Tibial artery (tissue), 4 donors: ENCODE measurements at regions not wholly inside any gene's neighbourhood (a gene's known extent, or its start where the extent isn't known, plus 50 kb on each side); places are given as distances from the start of the nearest gene placed in this dataset.

Experiments used
- DNase-seq, 2 donors: peaks; one replicate each; pipeline ENCODE4 v3.0.0-alpha.2; 2019
- H3K27ac ChIP-seq, 2 donors: fragments of 200-600 bp; sonication (generic) in 1 of 2; 1 replicate in 1 of 2; 2 replicates in 1 of 2; pipeline ENCODE4 v1.5.1; 2018 to 2019; ENCODE audit warnings: mild to moderate bottlenecking in 1 of 2
- H3K27me3 ChIP-seq, 2 donors: fragments of 200-600 bp; sonication (generic) in 1 of 2; one replicate each; pipeline versions ENCODE4 v1.5.1 to v1.6.0; 2016 to 2019
- H3K36me3 ChIP-seq, 3 donors: fragments of 200-600 bp; sonication (generic) in 2 of 3; one replicate each; pipeline ENCODE4 v1.5.1; 2016 to 2019; ENCODE audit warnings: mild to moderate bottlenecking in 2 of 3
- H3K4me1 ChIP-seq, 4 donors: fragments of 200-600 bp; sonication (generic) in 2 of 4; 1 replicate in 3 of 4; 2 replicates in 1 of 4; pipeline ENCODE4 v1.5.1; 2016 to 2019
- H3K4me3 ChIP-seq, 2 donors: fragments of 200-600 bp; sonication (generic) in 1 of 2; 1 replicate in 1 of 2; 2 replicates in 1 of 2; pipeline ENCODE4 v1.5.1; 2018 to 2019; ENCODE audit warnings: mild to moderate bottlenecking in 2 of 2
- H3K9me3 ChIP-seq, 3 donors: fragments of 200-600 bp; sonication (generic) in 1 of 3; one replicate each; pipeline ENCODE4 v1.5.1; 2016 to 2019
- CTCF ChIP-seq, 2 experiments: fragments of 200-600 bp in 1 of 2; fragments of 450-650 bp in 1 of 2; IDR thresholded peaks; one replicate each; pipeline ENCODE4 v1.5.1; 2017 to 2019; ENCODE audit warnings: antibody characterized with exemption in 2 of 2, mild to moderate bottlenecking in 1 of 2, moderate library complexity in 1 of 2
- intact Hi-C: fragments of 100-400 bp; cut with DNase I; formaldehyde crosslinking; loops from one replicate; pipeline ENCODE4 v1.15.0; 2023; ENCODE audit warnings: low total_unique reads

GRCh38 chr3:197355713-197356112 lies 57.3 kb upstream of the DLG1 start:
- Histone ChIP-seq H3K36me3 (no peaks in the 10 kb centered on the region), H3K27me3 (no peaks in the 10 kb centered on the region), H3K27ac (no peak overlapping the region), H3K4me1 (peaks cover 0 to 19% (median 2%) of the 10 kb centered on the region in 4 donors), H3K9me3 (no peaks in the 10 kb centered on the region), H3K4me3 (no peak overlapping the region)
- intact Hi-C loops: no loop called here
- no peak for DNase-seq
- TF ChIP-seq CTCF (IDR thresholded peaks at IDR 0.05): no peak

DNA sequence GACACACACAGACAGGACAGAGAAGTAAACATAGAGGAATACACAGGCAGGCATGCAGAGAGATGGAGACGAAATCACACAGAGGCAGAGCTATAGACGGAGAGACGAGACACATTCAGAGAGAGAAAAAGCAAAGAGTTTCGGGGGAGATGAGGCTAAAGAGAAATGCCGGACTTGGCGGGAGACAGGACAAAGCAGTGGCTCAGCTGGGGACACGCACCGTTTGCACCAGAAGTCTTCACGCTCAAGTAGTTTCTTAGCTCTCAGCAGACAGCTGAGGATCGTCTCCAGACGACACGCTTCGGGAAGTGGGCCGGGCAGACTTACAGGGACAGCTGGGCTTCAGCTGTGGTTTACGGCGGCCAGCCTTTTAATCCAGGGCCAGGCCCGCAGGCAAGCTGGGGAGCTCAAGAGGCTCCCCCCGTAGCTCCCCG lies 56.2 kb upstream of the DLG1 start:
- no peak for DNase-seq
- H3K27me3 ChIP-seq: no peaks in the 10 kb centered on the region
- H3K36me3 ChIP-seq: no peaks in the 10 kb centered on the region
- no peak overlapping the region for H3K4me3 ChIP-seq
- no peak overlapping the region for H3K27ac ChIP-seq
- intact Hi-C loops: no loop called here
- TF ChIP-seq CTCF (IDR thresholded peaks at IDR 0.05): no peak
- H3K9me3 ChIP-seq: no peaks in the 10 kb centered on the region
- H3K4me1 ChIP-seq: peaks cover 0 to 19% (median 2%) of the 10 kb centered on the region in 4 donors

GRCh38 chr3:197353867-197354567 lies 55.6 kb upstream of the DLG1 start:
- no peak overlapping the region for H3K27ac ChIP-seq
- no peak for TF ChIP-seq CTCF (IDR thresholded peaks at IDR 0.05)
- intact Hi-C loops: no loop called here
- H3K27me3 ChIP-seq: no peaks in the 10 kb centered on the region
- H3K4me1 ChIP-seq: peaks cover 0 to 19% (median 2%) of the 10 kb centered on the region in 4 donors
- no peak overlapping the region for H3K4me3 ChIP-seq
- DNase-seq: no peak
- no peaks in the 10 kb centered on the region for H3K36me3 ChIP-seq
- H3K9me3 ChIP-seq: no peaks in the 10 kb centered on the region

- Histone ChIP-seq H3K27ac (no peak overlapping the region), H3K4me3 (no peak overlapping the region), H3K9me3 (no peaks in the 10 kb centered on the region), H3K4me1 (peaks cover 0 to 19% (median 2%) of the 10 kb centered on the region in 4 donors), H3K36me3 (no peaks in the 10 kb centered on the region), H3K27me3 (no peaks in the 10 kb centered on the region)
- TF ChIP-seq CTCF (IDR thresholded peaks at IDR 0.05): no peak
- no peak for DNase-seq
- intact Hi-C loops: no loop called here
Observed at GRCh38 chr3:197353001-197353866, 54.8 kb upstream of the DLG1 start.

DNA sequence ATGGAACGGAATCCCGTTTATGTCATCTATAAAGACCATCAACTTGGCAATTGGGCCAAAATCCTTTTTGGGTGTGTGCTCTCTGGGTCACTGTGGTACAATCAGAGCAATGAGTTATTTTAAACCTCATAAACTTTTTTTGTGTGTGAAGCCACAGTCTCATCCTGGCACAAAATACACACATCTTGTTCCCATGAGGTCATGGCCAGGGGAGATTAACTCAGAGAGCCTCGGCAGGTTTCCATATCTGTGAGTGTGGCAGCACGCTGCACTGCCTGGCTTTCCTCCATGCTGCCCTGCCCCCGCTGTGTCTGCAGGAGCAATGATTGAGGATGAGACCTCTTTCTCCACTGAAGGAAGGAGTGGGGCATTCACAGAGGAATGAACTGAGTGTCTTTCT lies 54.0 kb upstream of the DLG1 start:
- no peak overlapping the region for H3K4me3 ChIP-seq
- H3K4me1 ChIP-seq: peaks cover 0 to 19% (median 2%) of the 10 kb centered on the region in 4 donors
- no peak overlapping the region for H3K27ac ChIP-seq
- no peaks in the 10 kb centered on the region for H3K36me3 ChIP-seq
- intact Hi-C loops: no loop called here
- H3K9me3 ChIP-seq: no peaks in the 10 kb centered on the region
- TF ChIP-seq CTCF (IDR thresholded peaks at IDR 0.05): no peak
- H3K27me3 ChIP-seq: no peaks in the 10 kb centered on the region
- peak in 1 of 2 donors; percentile 32 for DNase-seq
